ENCODE measurements at regions not wholly inside any gene's neighbourhood (a gene's known extent, or its start where the extent isn't known, plus 50 kb on each side); places are given as distances from the start of the nearest gene placed in this dataset.

DNA sequence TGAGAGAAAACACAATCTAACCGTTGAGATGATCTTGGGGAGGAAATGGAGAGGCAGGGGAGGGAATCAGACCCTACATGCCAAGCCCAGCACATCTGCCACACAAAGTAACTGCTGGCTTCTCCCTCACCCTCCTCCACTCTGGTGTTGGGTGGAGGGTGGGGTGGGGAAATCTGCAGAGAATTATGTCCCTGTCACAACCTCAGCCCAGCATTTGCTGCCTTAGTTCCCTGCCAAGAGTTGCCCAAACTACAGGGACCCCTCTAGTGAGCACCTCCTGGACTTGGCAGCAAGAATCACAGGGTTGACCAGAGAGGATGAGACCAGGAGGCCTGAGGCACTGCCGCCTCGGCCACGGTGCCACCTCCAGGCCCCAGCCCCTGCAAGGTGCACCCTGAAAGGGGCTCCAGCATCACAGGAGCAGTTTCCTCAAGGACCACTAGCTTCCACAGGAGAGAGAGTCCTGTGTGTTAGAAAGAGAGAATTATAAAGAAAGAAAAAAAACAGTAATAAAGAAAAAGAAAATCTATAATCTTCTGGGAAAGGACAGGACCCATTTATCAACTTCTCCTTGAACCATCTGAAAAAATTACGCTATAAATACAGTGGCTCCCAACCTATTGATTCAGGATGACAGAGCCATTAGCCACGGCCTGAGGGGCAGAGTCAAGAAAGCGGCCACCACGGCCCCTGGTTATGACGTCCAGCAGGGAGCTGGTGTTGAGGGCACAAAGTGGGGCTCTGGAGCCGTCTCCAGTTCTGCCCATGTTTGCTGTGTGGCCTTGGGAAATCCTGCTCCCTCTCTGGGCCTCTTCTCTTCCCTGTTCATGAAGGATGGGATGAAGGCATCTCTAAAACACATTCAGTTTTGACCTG is 451.7 kb downstream of the MATN1 start:
- Mint-ChIP-seq H3K36me3 (ENCODE audit: low read depth) (no peaks in the 10 kb centered on the region), H3K4me3 (no peak overlapping the region), H3K27me3 (ENCODE audit: low read depth) (peaks cover 39% of the 10 kb centered on the region), H3K27ac (no peak overlapping the region), H3K9me3 (no peaks in the 10 kb centered on the region), H3K4me1 (peaks cover 10% of the 10 kb centered on the region)
- TF ChIP-seq, protein P1, sequence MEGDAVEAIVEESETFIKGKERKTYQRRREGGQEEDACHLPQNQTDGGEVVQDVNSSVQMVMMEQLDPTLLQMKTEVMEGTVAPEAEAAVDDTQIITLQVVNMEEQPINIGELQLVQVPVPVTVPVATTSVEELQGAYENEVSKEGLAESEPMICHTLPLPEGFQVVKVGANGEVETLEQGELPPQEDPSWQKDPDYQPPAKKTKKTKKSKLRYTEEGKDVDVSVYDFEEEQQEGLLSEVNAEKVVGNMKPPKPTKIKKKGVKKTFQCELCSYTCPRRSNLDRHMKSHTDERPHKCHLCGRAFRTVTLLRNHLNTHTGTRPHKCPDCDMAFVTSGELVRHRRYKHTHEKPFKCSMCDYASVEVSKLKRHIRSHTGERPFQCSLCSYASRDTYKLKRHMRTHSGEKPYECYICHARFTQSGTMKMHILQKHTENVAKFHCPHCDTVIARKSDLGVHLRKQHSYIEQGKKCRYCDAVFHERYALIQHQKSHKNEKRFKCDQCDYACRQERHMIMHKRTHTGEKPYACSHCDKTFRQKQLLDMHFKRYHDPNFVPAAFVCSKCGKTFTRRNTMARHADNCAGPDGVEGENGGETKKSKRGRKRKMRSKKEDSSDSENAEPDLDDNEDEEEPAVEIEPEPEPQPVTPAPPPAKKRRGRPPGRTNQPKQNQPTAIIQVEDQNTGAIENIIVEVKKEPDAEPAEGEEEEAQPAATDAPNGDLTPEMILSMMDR (IDR thresholded peaks at IDR 0.05; ENCODE audit: unreplicated experiment in 3 of 3) = no peak

- TF ChIP-seq, protein P1 (IDR thresholded peaks at IDR 0.05; ENCODE audit: unreplicated experiment in 3 of 3) = no peak
- no peaks in the 10 kb centered on the region for H3K4me1 Mint-ChIP-seq
- no peaks in the 10 kb centered on the region for H3K9me3 Mint-ChIP-seq
- H3K36me3 Mint-ChIP-seq (ENCODE audit: low read depth) = no peaks in the 10 kb centered on the region
- H3K27ac Mint-ChIP-seq = no peak overlapping the region
- no peak overlapping the region for H3K4me3 Mint-ChIP-seq
- H3K27me3 Mint-ChIP-seq (ENCODE audit: low read depth) = peaks cover 36% of the 10 kb centered on the region
Measured at GRCh38 chr1:30270461-30270860, 452.9 kb downstream of the MATN1 start.

- H3K4me1 Mint-ChIP-seq = no peaks in the 10 kb centered on the region
- TF ChIP-seq, protein P1 (IDR thresholded peaks at IDR 0.05; ENCODE audit: unreplicated experiment in 3 of 3) = no peak
- no peak overlapping the region for H3K4me3 Mint-ChIP-seq
- H3K27ac Mint-ChIP-seq = no peak overlapping the region
- peaks cover 37% of the 10 kb centered on the region for H3K27me3 Mint-ChIP-seq (ENCODE audit: low read depth)
- no peaks in the 10 kb centered on the region for H3K36me3 Mint-ChIP-seq (ENCODE audit: low read depth)
- no peaks in the 10 kb centered on the region for H3K9me3 Mint-ChIP-seq
Measured at GRCh38 chr1:30268923-30269666, 454.3 kb downstream of the MATN1 start.

DNA sequence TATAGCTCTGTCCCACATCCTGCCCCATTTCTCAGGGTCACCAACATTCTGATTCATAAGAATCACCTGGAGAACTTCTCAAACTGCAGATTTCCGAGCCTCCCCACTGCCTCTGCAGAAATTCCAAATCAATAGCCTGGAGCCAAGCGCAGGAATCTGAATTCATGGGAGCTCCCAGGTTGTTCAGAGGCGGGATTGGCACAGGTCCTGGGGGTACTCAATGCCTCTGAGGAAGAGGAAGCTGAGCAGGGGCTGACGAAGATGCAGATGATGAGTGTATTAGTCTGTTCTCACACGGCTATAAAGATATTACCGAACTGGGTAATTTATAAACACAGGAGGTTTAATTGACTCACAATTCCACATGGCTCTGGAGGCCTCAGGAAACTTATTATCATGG is 455.5 kb downstream of the MATN1 start:
- no peak overlapping the region for H3K27ac Mint-ChIP-seq
- TF ChIP-seq, protein P1 (IDR thresholded peaks at IDR 0.05; ENCODE audit: unreplicated experiment in 3 of 3) = no peak

GRCh38 chr1:30267046-30267445 is 456.3 kb downstream of the MATN1 start:
- no peak overlapping the region for H3K27ac Mint-ChIP-seq
- no peaks in the 10 kb centered on the region for H3K9me3 Mint-ChIP-seq
- no peaks in the 10 kb centered on the region for H3K4me1 Mint-ChIP-seq
- H3K36me3 Mint-ChIP-seq (ENCODE audit: low read depth) = no peaks in the 10 kb centered on the region
- TF ChIP-seq, protein P1 (IDR thresholded peaks at IDR 0.05; ENCODE audit: unreplicated experiment in 3 of 3) = no peak
- H3K4me3 Mint-ChIP-seq = no peak overlapping the region
- peaks cover 38% of the 10 kb centered on the region for H3K27me3 Mint-ChIP-seq (ENCODE audit: low read depth)

More for the DNA sequence above, 455.5 kb downstream of the MATN1 start:
- Mint-ChIP-seq H3K27me3 (ENCODE audit: low read depth) (peaks cover 41% of the 10 kb centered on the region), H3K4me3 (no peak overlapping the region), H3K9me3 (no peaks in the 10 kb centered on the region), H3K4me1 (no peaks in the 10 kb centered on the region), H3K36me3 (ENCODE audit: low read depth) (no peaks in the 10 kb centered on the region)
